ENCODE measurements at regions not wholly inside any gene's neighbourhood (a gene's known extent, or its start where the extent isn't known, plus 50 kb on each side); places are given as distances from the start of the nearest gene placed in this dataset.

DNA sequence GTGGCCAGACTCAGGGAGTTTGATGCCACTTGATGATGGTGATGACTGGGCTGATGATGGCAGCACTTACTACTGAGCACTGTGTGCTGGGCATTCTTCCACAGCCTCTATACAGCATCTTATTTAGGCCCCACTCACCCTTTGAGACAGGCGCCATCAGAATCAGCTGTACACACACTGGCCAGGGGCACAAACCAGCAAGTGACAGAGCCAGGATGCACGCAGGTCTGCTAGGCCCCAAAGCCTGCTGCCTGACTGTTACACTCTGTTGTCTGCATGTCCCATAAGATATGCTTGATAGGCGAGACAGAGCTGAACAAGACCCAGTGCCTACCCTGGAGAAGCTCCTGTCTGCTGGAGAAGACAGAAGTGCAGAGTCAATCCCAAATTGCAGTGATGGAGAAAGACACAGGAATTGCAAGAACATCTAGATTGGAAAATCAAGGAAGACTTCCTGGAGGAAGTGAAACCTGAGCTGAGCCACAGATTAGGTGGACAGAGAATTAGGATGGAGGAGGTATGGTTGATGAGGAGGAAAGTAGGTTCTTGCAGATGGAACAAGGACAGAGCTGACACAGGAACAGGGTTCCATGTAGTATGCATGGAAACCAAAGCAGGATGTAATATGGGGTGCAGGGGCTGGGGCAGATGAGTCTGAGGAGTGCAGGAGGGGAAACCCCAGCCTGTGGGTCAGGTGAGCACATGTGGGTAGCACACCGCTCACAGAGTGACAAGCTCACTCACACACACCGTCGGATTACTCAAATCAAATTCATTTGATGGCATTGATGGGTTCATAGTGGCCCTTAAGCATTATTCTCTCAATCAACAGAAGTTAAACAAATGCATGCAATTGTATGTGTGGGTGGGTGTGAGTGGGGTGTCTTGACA lies 117.3 kb downstream of the BEGAIN start:
- DNase-seq, result no peak

DNA sequence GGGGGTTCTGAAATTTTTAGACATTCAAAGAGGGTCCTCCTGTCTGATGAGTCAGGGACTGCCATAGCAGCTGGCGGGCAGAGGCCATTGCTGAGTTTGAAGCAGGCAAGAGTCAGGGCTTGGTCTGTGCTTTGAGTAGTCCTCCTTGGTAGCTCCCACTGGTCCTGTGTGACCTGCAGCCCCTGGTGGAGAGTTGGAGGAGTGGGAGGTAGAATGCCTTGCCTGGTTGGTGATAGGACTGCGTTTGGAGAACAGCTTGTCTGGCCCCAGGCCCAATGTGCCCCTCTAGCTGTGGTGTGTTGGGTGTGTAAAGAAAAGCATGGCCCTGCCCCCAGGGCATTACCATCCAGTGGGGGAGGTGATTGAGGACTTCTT lies 116.7 kb downstream of the BEGAIN start:
- DNase-seq, result no peak

DNA sequence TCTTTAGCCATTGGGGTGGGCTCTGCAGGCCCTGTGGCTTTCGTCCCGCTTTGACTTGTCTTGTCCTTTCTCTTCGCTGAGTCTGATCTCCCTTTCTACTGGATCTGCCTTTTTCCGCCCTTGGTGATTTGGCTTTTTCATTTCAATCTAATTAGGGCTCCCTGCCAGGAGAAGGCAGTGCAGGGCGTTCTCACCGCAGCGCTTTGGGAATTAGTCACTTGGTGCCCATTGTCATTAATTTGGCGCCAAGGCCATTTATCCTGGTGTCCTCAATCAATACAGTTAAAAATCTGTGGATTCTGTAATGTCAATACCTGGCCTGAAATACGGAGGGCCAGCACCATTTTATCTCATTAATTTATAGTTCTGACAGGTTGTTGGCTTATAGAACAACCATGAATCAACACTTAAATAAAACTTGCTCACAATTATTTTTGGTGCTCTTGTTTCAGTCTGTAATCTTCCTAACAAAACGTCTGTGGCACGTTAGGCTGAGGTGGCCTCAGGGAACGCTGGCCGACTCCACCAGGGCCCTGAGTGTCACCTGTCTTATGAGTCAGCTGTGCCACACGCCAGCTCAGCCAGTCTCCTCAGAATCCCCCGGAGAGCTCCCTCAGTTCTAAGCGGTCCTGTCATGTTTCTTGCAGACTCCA lies 115.7 kb downstream of the BEGAIN start:
- DNase-seq, result no peak

DNA sequence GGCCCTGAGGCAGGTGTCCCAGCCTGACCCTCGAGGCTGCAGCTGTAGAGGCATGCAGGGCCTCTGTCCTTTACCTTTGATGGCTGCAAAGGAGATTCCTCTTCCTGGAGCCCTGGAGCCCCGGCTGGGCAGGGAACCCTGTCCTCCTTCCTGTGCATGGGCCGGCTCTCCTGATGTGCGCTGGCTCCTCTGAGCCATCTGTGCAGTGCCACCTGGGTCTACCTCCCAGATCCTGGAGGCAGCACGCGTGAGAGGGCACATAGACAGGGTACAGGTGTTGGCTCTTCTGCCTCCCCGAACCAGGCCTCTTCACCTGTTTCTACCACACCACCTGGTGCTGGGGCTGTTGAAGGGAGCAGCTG lies 115.1 kb downstream of the BEGAIN start:
- no peak for DNase-seq

DNA sequence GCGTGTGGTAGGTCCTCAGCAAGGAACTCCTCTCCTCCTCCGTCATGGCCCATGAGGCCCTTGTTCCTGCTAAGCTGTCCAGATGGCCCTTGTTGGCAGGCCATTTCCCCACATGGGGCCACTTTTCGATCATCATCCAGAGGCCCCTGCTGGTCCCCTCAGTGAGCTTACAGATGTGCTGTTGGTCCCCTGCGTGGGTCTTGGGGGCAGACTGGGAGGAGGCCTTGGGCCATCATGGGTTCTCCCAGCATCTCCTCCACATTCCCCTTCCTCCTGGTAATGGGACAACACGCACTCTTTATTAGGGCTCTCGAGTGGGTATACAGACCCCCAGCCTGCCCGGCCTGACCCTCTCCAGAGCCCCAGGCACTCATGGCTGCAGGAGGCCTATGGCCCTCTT lies 114.7 kb downstream of the BEGAIN start:
- DNase-seq, result no peak

DNA sequence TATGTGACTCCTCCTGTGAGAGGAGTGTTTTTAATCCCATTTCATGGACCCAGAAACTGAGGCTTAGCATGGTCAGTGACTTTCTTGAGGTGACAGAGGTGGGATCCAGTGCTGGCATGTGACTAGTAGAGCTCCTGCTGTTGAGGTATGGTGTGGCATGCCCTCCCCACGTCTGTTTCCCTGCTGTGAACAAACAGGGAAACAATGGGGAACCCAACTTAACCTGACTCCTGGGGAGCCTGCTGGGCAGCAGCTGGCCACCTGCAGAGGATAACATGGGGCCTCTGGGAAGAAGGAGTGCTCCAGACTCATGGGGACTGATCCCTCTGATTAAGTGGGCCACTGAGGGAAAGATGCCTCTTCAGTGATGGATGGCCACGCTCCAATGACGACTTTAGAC lies 114.0 kb downstream of the BEGAIN start:
- no peak for DNase-seq

DNA sequence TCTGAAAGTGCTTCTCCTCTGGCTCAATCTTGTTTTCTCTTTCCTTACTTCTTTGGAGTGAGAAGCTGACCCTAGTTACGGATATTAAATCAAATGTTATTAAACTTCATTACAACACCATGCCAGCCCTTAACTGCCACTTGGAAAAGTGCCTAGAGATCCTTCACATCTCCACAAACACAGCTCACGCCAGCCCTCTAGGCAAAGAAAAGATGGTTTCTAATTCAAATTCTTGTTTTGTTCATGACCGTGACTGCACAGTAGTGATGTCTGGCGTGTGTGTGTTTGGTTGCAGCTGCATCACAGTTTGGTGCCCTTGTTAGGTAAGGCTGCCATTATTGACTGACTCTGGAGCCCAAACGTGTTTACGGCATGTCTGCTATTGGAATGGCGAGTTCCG lies 113.0 kb downstream of the BEGAIN start:
- no peak for DNase-seq

DNA sequence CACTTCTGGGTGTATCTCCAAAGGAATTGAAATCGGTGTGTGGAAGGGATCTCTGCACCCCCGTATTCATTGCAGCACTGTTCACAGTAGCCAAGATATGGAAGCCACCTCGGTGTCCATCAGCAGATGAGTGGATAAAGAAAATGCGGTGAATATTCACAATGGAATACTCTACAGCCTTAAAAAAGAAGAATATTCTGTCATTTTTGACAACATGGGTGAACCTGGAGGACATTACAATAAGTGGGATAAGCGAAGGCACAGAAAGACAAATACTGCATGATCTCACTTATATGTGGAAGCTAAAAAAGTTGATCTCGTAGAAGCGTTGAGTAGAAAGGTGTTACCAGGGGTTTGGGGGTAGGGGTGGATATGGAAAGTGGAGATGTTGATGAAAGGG lies 111.9 kb downstream of the BEGAIN start:
- DNase-seq, result no peak

DNA sequence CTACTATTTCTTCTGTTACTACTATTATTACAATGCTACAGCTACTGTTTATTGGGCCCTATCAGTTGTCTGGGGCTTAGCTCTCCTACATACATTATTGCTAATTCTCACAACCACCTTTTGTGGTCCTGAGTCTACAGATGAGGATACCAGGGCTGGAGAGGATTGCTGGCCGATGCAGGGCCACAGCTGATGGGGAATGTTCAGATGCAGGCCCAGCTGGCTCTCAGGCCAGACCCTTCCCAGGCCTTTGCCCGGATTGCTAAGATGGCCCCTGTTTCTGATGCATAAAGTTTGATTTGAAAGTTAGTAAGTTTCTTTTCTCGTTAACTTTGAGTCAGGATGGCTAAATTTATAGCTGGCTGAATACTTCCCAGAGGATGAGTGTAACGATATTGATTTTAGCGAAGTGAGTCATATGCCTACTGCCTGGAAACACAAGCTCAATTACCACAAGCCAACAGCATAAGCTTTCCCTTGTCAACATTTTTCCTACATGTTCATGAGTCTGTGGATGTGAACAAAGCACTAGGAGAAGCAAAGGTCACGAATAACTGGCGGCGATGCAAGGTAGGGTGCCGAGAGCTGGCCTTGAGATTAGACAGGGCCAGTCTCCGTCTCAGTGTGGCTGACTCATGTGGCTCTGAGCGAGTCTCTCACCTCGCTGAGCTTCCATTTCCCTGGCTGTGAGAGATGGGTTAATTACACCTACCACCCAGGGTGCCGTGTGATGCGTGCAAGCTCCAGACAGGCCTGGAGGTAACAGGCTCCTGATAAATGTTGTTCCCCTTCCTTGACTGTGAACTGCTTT lies 111.0 kb downstream of the BEGAIN start:
- DNase-seq, result no peak

DNA sequence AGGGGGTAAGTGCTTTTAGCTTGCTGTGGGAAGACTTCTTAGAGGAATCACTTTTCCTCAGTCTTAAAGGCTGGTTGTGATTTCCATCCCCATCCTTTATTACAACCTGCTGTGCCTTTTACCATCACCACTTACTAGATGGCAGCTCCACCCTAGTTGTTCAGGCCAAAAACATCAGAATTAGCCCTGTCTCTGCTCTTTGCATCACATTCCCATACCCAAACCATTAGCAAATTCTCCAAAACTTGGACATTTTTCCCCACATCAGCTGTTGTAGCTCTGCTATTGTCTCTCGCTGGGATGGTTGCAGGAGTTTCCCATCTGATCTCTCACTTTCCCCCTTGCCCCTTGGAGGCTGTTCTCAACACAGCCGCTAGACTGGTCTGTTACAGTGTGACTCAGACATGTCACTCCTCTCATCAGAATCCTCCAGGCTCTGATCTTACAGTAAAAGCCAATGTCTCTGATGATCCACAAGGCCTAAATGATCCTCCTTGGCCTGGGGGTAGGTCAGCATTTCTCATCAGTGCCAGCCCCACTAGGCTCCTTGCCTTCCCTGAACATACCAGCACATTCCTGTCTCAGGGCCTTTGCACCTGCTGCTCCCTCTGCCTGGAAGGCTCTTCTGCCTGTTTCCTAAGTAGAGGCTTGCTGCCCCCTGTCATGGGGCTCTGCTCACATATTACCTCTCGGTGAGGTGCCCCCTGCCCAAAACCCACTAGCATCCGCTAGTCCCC lies 102.5 kb downstream of the BEGAIN start:
- DNase-seq, result no peak

DNA sequence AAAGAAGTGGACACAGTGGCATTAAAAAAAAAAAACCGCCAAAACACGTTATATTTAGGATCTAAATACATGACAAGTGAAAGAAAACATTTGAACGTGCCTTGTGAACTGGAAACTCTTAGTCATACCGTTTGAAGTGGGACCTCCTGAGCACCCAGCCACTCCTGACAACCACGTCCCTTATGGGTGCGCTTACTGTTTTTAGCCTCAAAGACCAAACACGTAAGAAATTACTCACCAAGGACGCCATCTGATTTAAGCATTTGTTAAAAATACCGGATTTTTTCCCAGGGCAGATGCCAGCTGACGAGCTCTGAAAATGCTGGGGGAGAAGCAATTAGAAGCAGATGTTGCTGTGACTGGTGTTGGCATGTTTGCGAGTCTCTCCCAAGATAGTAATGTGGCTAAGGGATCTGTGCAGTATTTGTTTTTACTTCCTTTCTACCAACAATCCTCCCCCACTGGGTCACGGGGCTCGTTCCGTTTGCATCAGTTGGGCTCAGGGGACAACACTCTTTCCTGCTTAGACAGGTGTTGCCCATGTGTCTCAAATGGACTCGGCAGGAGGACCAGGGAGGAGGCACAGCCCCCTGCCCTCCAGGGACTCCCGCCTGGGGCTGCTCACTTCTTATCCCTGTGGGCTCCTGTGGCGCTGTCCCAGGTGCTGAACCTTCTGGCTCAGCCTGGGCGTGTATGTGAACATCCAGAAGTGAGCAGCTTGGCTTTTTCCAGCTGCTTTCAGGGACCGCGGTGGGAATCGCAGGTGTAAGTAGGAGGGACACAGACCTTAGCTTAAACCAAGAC lies 101.0 kb downstream of the BEGAIN start:
- DNase-seq, result peak in 1 of 2 donors; percentile 46
